Glomerular endothelial cell (primary cell): ENCODE measurements at regions not wholly inside any gene's neighbourhood (a gene's known extent, or its start where the extent isn't known, plus 50 kb on each side); places are given as distances from the start of the nearest gene placed in this dataset.

Experiments
- DNase-seq: peaks from one replicate; pipeline ENCODE4 v3.0.0-alpha.2; 2011; ENCODE audit warnings: low read depth, low spot score; ENCODE audit errors: extremely low read depth

- DNase-seq = no peak
Measured at GRCh38 chr10:129344731-129345355, 122.2 kb upstream of the MGMT start.

GRCh38 chr10:129345763-129346162 is 121.3 kb upstream of the MGMT start:
- no peak for DNase-seq

- DNase-seq = no peak
Measured at GRCh38 chr10:129350690-129351089, 116.4 kb upstream of the MGMT start.

GRCh38 chr10:129353101-129353500 is 113.9 kb upstream of the MGMT start:
- no peak for DNase-seq

- no peak for DNase-seq
Measured at GRCh38 chr10:129360046-129360445, 107.0 kb upstream of the MGMT start.

- no peak for DNase-seq
Measured at GRCh38 chr10:129361676-129362376, 105.2 kb upstream of the MGMT start.

- no peak for DNase-seq
Measured at GRCh38 chr10:129364949-129365348, 102.1 kb upstream of the MGMT start.

- no peak for DNase-seq
Measured at GRCh38 chr10:129365767-129366402, 101.2 kb upstream of the MGMT start.

GRCh38 chr10:129366450-129366849 is 100.6 kb upstream of the MGMT start:
- no peak for DNase-seq

- DNase-seq = no peak
Measured at GRCh38 chr10:129369566-129369965, 97.5 kb upstream of the MGMT start.

GRCh38 chr10:129371541-129371940 is 95.5 kb upstream of the MGMT start:
- no peak for DNase-seq

GRCh38 chr10:129372172-129372571 is 94.9 kb upstream of the MGMT start:
- no peak for DNase-seq

- no peak for DNase-seq
Measured at GRCh38 chr10:129373231-129373630, 93.8 kb upstream of the MGMT start.

GRCh38 chr10:129373718-129374117 is 93.3 kb upstream of the MGMT start:
- DNase-seq = no peak

- no peak for DNase-seq
Measured at GRCh38 chr10:129375171-129375570, 91.9 kb upstream of the MGMT start.

GRCh38 chr10:129375912-129376311 is 91.1 kb upstream of the MGMT start:
- DNase-seq = no peak

- no peak for DNase-seq
Measured at GRCh38 chr10:129380279-129380678, 86.8 kb upstream of the MGMT start.

- DNase-seq = no peak
Measured at GRCh38 chr10:129381741-129382140, 85.3 kb upstream of the MGMT start.

- no peak for DNase-seq
Measured at GRCh38 chr10:129382401-129382800, 84.6 kb upstream of the MGMT start.

GRCh38 chr10:129383651-129384050 is 83.4 kb upstream of the MGMT start:
- DNase-seq = no peak

- DNase-seq = no peak
Measured at GRCh38 chr10:129385600-129385999, 81.4 kb upstream of the MGMT start.
